Neural cell (in vitro differentiated cells): ENCODE measurements at regions not wholly inside any gene's neighbourhood (a gene's known extent, or its start where the extent isn't known, plus 50 kb on each side); places are given as distances from the start of the nearest gene placed in this dataset.

Source experiments
- H2AFZ ChIP-seq: fragments of 200-600, 300-800 bp; sonication (generic), shearing (Covaris generic); 2 replicates; pipeline ENCODE4 v1.6.0; 2014; ENCODE audit warnings: low read depth, mild to moderate bottlenecking, antibody characterized with exemption, low read length, moderate library complexity
- H3F3A ChIP-seq: fragments of 200-600 bp; shearing (Covaris generic); 2 replicates; pipeline ENCODE4 v1.6.1; 2016; ENCODE audit warnings: mild to moderate bottlenecking, moderate library complexity, mixed read lengths, antibody characterized with exemption, low read length; ENCODE audit not compliant: insufficient read depth, poor library complexity, severe bottlenecking
- H3K27ac ChIP-seq: fragments of 200-600, 300-800 bp; sonication (generic), shearing (Covaris generic); 2 replicates; pipeline ENCODE4 v1.5.1; 2014; ENCODE audit warnings: mild to moderate bottlenecking, low read length, moderate library complexity
- H3K27me3 ChIP-seq: fragments of 300-800, 200-600 bp; sonication (generic), shearing (Covaris generic); 2 replicates; pipeline ENCODE4 v1.6.0; 2014; ENCODE audit warnings: mild to moderate bottlenecking, low read depth, low read length, moderate library complexity; ENCODE audit not compliant: insufficient read depth
- H3K36me3 ChIP-seq: fragments of 300-800, 200-600 bp; sonication (generic), shearing (Covaris generic); 2 replicates; pipeline ENCODE4 v1.5.1; 2014; ENCODE audit warnings: mild to moderate bottlenecking, antibody characterized with exemption, low read length, moderate library complexity; ENCODE audit not compliant: insufficient read depth
- H3K4me2 ChIP-seq: fragments of 300-800, 200-600 bp; sonication (generic), shearing (Covaris generic); 2 replicates; pipeline ENCODE4 v1.6.0; 2014; ENCODE audit warnings: mild to moderate bottlenecking, low read length
- H3K4me3 ChIP-seq: fragments of 300-800, 200-600 bp; sonication (generic), shearing (Covaris generic); 2 replicates; pipeline ENCODE4 v1.5.1; 2014; ENCODE audit warnings: mild to moderate bottlenecking, low read length, moderate library complexity
- H3K79me2 ChIP-seq: fragments of 200-600 bp; shearing (Covaris generic); replicated peaks from 2 replicates; pipeline ENCODE4 v1.6.0; 2014; ENCODE audit warnings: mild to moderate bottlenecking, low read length, moderate library complexity; ENCODE audit not compliant: insufficient read depth
- H3K9ac ChIP-seq: fragments of 300-800, 200-600 bp; sonication (generic), shearing (Covaris generic); 2 replicates; pipeline ENCODE4 v1.6.1; 2016; ENCODE audit warnings: mild to moderate bottlenecking, low read length, mixed read lengths
- H3K9me2 ChIP-seq: fragments of 200-600 bp; shearing (Covaris generic); 2 replicates; pipeline ENCODE4 v1.6.1; 2016; ENCODE audit warnings: mild to moderate bottlenecking, low read length, mixed read lengths; ENCODE audit not compliant: insufficient read depth
- H3K9me3 ChIP-seq: fragments of 200-600, 300-800 bp; sonication (generic), shearing (Covaris generic); 2 replicates; pipeline ENCODE4 v1.6.1; 2016; ENCODE audit warnings: mild to moderate bottlenecking, mixed run types, low read length, moderate library complexity, mixed read lengths
- H4K20me1 ChIP-seq: fragments of 200-600 bp; shearing (Covaris generic); 2 replicates; pipeline ENCODE4 v1.6.1; 2016; ENCODE audit warnings: mild to moderate bottlenecking, mixed run types; ENCODE audit not compliant: insufficient read depth
- EP300 ChIP-seq: fragments of 450-650 bp; conservative IDR thresholded peaks from 2 replicates; pipeline ENCODE4 v1.6.1; 2014; ENCODE audit warnings: antibody characterized with exemption, mild to moderate bottlenecking, moderate library complexity; ENCODE audit not compliant: poor library complexity, severe bottlenecking
- EZH2 ChIP-seq: fragments of 200-600, 300-800 bp; shearing (Covaris generic), sonication (generic); IDR thresholded peaks from 2 replicates; pipeline ENCODE4 v1.6.1; 2014; ENCODE audit warnings: antibody characterized with exemption, low read length, borderline replicate concordance, mild to moderate bottlenecking; ENCODE audit not compliant: insufficient read depth, poor library complexity, severe bottlenecking
- MXI1 ChIP-seq: fragments of 450-650 bp; conservative IDR thresholded peaks from 2 replicates; pipeline ENCODE4 v1.6.1; 2014; ENCODE audit warnings: antibody characterized with exemption, mild to moderate bottlenecking; ENCODE audit not compliant: poor library complexity, severe bottlenecking
- POLR2AphosphoS5 ChIP-seq: IDR thresholded peaks from 2 replicates; pipeline ENCODE4 v1.6.1; 2012
- RAD21 ChIP-seq: fragments of 450-650 bp; conservative IDR thresholded peaks from 2 replicates; pipeline ENCODE4 v1.6.1; 2014; ENCODE audit warnings: antibody characterized with exemption, mild to moderate bottlenecking, moderate library complexity
- SMC3 ChIP-seq: fragments of 450-650 bp; conservative IDR thresholded peaks from 2 replicates; pipeline ENCODE4 v1.6.1; 2014; ENCODE audit warnings: antibody characterized with exemption, mild to moderate bottlenecking, moderate library complexity; ENCODE audit not compliant: poor library complexity
- TAF1 ChIP-seq: IDR thresholded peaks from 2 replicates; pipeline ENCODE4 v1.6.1; 2012; ENCODE audit warnings: low read depth
- TF ChIP-seq, protein P1 (sequence below): fragments of 450-650 bp; IDR thresholded peaks from 2 replicates; pipeline ENCODE4 v1.5.1; 2014; ENCODE audit warnings: antibody characterized with exemption, mild to moderate bottlenecking, moderate library complexity; ENCODE audit not compliant: poor library complexity, severe bottlenecking
- TF ChIP-seq, protein P2 (sequence below): IDR thresholded peaks from 2 replicates; pipeline ENCODE4 v1.6.1; 2012; ENCODE audit warnings: borderline replicate concordance

DNA sequence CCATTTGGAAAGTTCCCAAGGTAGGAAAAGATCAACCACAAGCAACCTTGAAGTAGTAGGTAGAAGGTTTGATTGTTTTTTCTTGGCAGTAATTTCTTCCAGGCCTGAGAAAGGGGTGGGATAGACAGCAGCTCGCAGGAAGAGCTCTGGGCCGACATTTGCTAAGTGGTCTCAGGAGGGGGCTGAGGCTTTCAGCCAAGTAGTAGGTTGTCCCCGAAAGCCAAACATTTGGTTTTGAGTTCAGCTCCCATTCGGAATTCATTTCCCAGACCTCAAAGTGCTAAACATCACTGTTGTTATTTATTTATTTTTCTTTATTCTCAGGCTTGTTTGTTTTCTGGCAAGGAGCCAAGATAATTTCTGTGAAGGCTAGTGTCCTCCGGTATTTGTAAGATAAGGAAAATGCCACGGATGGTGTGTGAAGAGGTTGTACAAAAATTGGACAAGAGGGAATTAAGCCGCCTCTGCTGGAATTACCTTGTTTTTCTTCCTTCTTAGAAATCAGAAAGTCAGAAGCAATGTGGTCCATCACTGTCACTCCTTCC, 112.1 kb downstream of the KIF4B start:
- no peaks in the 10 kb centered on the region for H4K20me1 ChIP-seq
- no peak overlapping the region for H3K4me3 ChIP-seq
- no peak overlapping the region for H3K9ac ChIP-seq
- H3K9me3 ChIP-seq, result no peaks in the 10 kb centered on the region
- TF ChIP-seq MXI1 (no peak), EP300 (no peak), RAD21 (no peak), EZH2 (no peak)
- TF ChIP-seq, protein P1, sequence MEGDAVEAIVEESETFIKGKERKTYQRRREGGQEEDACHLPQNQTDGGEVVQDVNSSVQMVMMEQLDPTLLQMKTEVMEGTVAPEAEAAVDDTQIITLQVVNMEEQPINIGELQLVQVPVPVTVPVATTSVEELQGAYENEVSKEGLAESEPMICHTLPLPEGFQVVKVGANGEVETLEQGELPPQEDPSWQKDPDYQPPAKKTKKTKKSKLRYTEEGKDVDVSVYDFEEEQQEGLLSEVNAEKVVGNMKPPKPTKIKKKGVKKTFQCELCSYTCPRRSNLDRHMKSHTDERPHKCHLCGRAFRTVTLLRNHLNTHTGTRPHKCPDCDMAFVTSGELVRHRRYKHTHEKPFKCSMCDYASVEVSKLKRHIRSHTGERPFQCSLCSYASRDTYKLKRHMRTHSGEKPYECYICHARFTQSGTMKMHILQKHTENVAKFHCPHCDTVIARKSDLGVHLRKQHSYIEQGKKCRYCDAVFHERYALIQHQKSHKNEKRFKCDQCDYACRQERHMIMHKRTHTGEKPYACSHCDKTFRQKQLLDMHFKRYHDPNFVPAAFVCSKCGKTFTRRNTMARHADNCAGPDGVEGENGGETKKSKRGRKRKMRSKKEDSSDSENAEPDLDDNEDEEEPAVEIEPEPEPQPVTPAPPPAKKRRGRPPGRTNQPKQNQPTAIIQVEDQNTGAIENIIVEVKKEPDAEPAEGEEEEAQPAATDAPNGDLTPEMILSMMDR, result no peak
- H3K79me2 ChIP-seq, result no peaks in the 10 kb centered on the region
- H3K27ac ChIP-seq, result no peak overlapping the region
- no peaks in the 10 kb centered on the region for H3K27me3 ChIP-seq
- no peak overlapping the region for H2AFZ ChIP-seq
- no peaks in the 10 kb centered on the region for H3K9me2 ChIP-seq
- no peaks in the 10 kb centered on the region for H3K36me3 ChIP-seq
- no peaks in the 10 kb centered on the region for H3F3A ChIP-seq
- H3K4me2 ChIP-seq, result no peak overlapping the region

DNA sequence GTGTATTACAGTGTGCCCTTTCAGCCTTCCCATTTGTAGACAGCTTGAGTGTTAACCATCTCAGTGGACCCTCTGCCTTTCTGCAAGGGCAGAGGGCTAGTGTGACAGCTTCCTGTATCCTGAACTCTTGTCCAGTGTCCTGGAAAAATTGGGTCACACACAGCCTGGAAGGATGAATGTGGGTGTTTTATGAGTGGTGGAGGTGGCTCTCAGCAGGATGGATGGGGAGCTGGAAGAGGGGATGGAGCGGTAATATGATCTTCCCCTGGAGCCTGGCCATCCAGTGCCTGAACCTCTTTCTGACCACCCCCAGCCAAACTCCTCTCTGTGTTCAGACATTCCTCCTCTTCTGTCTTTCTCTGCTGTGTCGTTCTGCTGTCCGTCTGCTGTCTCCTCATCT, 113.0 kb downstream of the KIF4B start:
- Histone ChIP-seq H3F3A (no peaks in the 10 kb centered on the region), H3K27ac (no peak overlapping the region), H3K79me2 (no peaks in the 10 kb centered on the region), H3K36me3 (no peaks in the 10 kb centered on the region), H3K9ac (no peak overlapping the region), H3K9me3 (no peaks in the 10 kb centered on the region), H3K9me2 (no peaks in the 10 kb centered on the region), H3K27me3 (no peaks in the 10 kb centered on the region), H3K4me2 (no peak overlapping the region), H4K20me1 (no peaks in the 10 kb centered on the region), H3K4me3 (no peak overlapping the region), H2AFZ (no peak overlapping the region)
- TF ChIP-seq EZH2 (no peak), POLR2AphosphoS5 (no peak), SMC3 (no peak), TAF1 (no peak), EP300 (no peak), RAD21 (no peak), MXI1 (no peak)
- TF ChIP-seq, protein P2, sequence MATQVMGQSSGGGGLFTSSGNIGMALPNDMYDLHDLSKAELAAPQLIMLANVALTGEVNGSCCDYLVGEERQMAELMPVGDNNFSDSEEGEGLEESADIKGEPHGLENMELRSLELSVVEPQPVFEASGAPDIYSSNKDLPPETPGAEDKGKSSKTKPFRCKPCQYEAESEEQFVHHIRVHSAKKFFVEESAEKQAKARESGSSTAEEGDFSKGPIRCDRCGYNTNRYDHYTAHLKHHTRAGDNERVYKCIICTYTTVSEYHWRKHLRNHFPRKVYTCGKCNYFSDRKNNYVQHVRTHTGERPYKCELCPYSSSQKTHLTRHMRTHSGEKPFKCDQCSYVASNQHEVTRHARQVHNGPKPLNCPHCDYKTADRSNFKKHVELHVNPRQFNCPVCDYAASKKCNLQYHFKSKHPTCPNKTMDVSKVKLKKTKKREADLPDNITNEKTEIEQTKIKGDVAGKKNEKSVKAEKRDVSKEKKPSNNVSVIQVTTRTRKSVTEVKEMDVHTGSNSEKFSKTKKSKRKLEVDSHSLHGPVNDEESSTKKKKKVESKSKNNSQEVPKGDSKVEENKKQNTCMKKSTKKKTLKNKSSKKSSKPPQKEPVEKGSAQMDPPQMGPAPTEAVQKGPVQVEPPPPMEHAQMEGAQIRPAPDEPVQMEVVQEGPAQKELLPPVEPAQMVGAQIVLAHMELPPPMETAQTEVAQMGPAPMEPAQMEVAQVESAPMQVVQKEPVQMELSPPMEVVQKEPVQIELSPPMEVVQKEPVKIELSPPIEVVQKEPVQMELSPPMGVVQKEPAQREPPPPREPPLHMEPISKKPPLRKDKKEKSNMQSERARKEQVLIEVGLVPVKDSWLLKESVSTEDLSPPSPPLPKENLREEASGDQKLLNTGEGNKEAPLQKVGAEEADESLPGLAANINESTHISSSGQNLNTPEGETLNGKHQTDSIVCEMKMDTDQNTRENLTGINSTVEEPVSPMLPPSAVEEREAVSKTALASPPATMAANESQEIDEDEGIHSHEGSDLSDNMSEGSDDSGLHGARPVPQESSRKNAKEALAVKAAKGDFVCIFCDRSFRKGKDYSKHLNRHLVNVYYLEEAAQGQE, result no peak
- TF ChIP-seq, protein P1, result no peak
